MM.1S (cell line): ENCODE measurements at regions not wholly inside any gene's neighbourhood (a gene's known extent, or its start where the extent isn't known, plus 50 kb on each side); places are given as distances from the start of the nearest gene placed in this dataset.

ENCODE experiments used
- DNase-seq: peaks from one replicate; pipeline ENCODE4 v3.0.0-alpha.2; 2015
- H2AFZ ChIP-seq: fragments of 300-600 bp; sonication (generic); 2 replicates; pipeline ENCODE4 v1.6.0; 2016; ENCODE audit warnings: antibody characterized with exemption, low read length
- H3F3A ChIP-seq: fragments of 300-600 bp; sonication (generic); 2 replicates; pipeline ENCODE4 v1.6.1; 2016; ENCODE audit warnings: mild to moderate bottlenecking, antibody characterized with exemption, low read length, moderate library complexity, mixed read lengths; ENCODE audit not compliant: insufficient read depth
- H3K27ac ChIP-seq: fragments of 300-600 bp; sonication (generic); 2 replicates; pipeline ENCODE4 v1.5.1; 2016; ENCODE audit warnings: mild to moderate bottlenecking, low read length
- H3K27me3 ChIP-seq: fragments of 300-600 bp; sonication (generic); replicated peaks from 2 replicates; pipeline ENCODE4 v1.6.0; 2016; ENCODE audit warnings: low read length; ENCODE audit not compliant: insufficient read depth
- H3K36me3 ChIP-seq: fragments of 300-600 bp; sonication (generic); replicated peaks from 2 replicates; pipeline ENCODE4 v1.6.1; 2016; ENCODE audit warnings: mild to moderate bottlenecking, low read length, mixed read lengths; ENCODE audit not compliant: insufficient read depth
- H3K4me1 ChIP-seq: fragments of 300-600 bp; sonication (generic); 2 replicates; pipeline ENCODE4 v1.6.1; 2016; ENCODE audit warnings: low read length, mixed read lengths
- H3K4me2 ChIP-seq: fragments of 300-600 bp; sonication (generic); 2 replicates; pipeline ENCODE4 v1.6.0; 2016; ENCODE audit warnings: low read depth, low read length
- H3K4me3 ChIP-seq: fragments of 300-600 bp; sonication (generic); 2 replicates; pipeline ENCODE4 v1.5.1; 2016; ENCODE audit warnings: low read length, mixed read lengths
- H3K79me2 ChIP-seq: fragments of 300-600 bp; sonication (generic); 2 replicates; pipeline ENCODE4 v1.6.1; 2016; ENCODE audit warnings: mixed run types, low read length, mixed read lengths
- H3K9ac ChIP-seq: fragments of 300-600 bp; sonication (generic); 2 replicates; pipeline ENCODE4 v1.6.1; 2016; ENCODE audit warnings: low read length, mixed read lengths
- H3K9me2 ChIP-seq: fragments of 300-600 bp; sonication (generic); replicated peaks from 2 replicates; pipeline ENCODE4 v1.6.1; 2016; ENCODE audit warnings: mild to moderate bottlenecking, low read length, mixed read lengths; ENCODE audit not compliant: insufficient read depth
- H3K9me3 ChIP-seq: fragments of 300-600 bp; sonication (generic); replicated peaks from 2 replicates; pipeline ENCODE4 v1.6.1; 2016; ENCODE audit warnings: mild to moderate bottlenecking, low read length, mixed read lengths; ENCODE audit not compliant: insufficient read depth
- H4K20me1 ChIP-seq: fragments of 300-600 bp; sonication (generic); 2 replicates; pipeline ENCODE4 v1.6.1; 2016; ENCODE audit warnings: mild to moderate bottlenecking, low read length, moderate library complexity, mixed read lengths; ENCODE audit not compliant: insufficient read depth
- EZH2 ChIP-seq: fragments of 300-600 bp; sonication (generic); optimal IDR thresholded peaks from 2 replicates; pipeline ENCODE3; 2017; ENCODE audit warnings: low read depth, mild to moderate bottlenecking, antibody characterized with exemption, low read length, mixed read lengths
- EZH2phosphoT487 ChIP-seq: fragments of 300-600 bp; sonication (generic); IDR thresholded peaks from 2 replicates; pipeline ENCODE4 v1.6.1; 2018; ENCODE audit warnings: antibody characterized with exemption, low read length
- TF ChIP-seq, protein P1 (sequence below): fragments of 300-600 bp; sonication (generic); IDR thresholded peaks from 2 replicates; pipeline ENCODE4 v1.5.1; 2016; ENCODE audit warnings: antibody characterized with exemption, low read length, mixed read lengths

DNA sequence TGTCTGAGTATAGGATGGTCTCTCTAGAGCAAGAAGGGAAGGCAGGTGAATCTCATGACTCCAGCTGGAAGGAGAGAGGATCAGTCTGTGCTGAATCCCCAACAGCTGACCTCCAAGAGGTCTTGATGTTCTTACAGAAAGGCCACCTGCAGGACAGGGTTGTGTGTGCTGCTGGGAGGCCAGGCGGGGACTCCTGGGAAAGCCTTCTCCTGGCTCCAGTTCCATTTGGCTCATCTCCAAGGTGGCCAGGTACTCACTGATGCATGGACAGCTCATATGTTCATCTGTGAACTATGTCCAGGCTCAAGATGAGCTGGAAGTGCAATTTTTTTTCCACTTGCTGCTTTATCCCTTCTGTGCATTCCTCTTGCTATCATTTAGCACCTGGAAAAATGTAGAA is 730.2 kb upstream of the RBFOX1 start:
- no peak overlapping the region for H3K27ac ChIP-seq
- no peaks in the 10 kb centered on the region for H3K79me2 ChIP-seq
- H3K27me3 ChIP-seq: no peaks in the 10 kb centered on the region
- no peaks in the 10 kb centered on the region for H3F3A ChIP-seq
- H3K4me3 ChIP-seq: no peak overlapping the region
- H3K9me2 ChIP-seq: no peaks in the 10 kb centered on the region
- no peak overlapping the region for H3K4me2 ChIP-seq
- no peaks in the 10 kb centered on the region for H3K36me3 ChIP-seq
- no peak overlapping the region for H3K9ac ChIP-seq
- no peak for DNase-seq
- H3K9me3 ChIP-seq: no peaks in the 10 kb centered on the region
- H2AFZ ChIP-seq: no peak overlapping the region
- TF ChIP-seq EZH2 (no peak), EZH2phosphoT487 (no peak)
- TF ChIP-seq, protein P1, sequence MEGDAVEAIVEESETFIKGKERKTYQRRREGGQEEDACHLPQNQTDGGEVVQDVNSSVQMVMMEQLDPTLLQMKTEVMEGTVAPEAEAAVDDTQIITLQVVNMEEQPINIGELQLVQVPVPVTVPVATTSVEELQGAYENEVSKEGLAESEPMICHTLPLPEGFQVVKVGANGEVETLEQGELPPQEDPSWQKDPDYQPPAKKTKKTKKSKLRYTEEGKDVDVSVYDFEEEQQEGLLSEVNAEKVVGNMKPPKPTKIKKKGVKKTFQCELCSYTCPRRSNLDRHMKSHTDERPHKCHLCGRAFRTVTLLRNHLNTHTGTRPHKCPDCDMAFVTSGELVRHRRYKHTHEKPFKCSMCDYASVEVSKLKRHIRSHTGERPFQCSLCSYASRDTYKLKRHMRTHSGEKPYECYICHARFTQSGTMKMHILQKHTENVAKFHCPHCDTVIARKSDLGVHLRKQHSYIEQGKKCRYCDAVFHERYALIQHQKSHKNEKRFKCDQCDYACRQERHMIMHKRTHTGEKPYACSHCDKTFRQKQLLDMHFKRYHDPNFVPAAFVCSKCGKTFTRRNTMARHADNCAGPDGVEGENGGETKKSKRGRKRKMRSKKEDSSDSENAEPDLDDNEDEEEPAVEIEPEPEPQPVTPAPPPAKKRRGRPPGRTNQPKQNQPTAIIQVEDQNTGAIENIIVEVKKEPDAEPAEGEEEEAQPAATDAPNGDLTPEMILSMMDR: no peak
- H3K4me1 ChIP-seq: no peaks in the 10 kb centered on the region
- no peaks in the 10 kb centered on the region for H4K20me1 ChIP-seq

DNA sequence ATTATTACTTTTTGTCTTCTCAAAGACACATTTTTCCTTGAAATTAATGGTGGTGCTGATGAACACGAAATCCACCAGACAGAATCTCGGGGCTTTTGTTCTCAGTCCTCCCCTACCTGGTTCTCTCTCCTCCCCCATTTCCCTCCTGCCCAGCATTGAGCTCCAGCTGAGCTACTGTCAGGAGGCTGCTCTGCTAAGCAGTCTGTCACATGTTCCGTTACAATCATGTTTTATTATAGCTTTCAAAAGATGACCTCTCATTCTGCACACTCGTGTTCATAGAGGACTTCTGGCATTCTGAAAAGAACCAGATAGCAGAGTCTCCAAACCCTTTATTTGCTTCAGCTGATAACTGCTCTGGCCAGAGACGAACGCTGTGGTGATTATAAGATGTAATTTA is 732.5 kb upstream of the RBFOX1 start:
- H2AFZ ChIP-seq: no peak overlapping the region
- no peaks in the 10 kb centered on the region for H3K9me2 ChIP-seq
- no peaks in the 10 kb centered on the region for H4K20me1 ChIP-seq
- H3K4me3 ChIP-seq: no peak overlapping the region
- H3K4me1 ChIP-seq: no peaks in the 10 kb centered on the region
- TF ChIP-seq, protein P1: no peak
- TF ChIP-seq EZH2 (no peak), EZH2phosphoT487 (no peak)
- no peaks in the 10 kb centered on the region for H3K9me3 ChIP-seq
- H3K36me3 ChIP-seq: no peaks in the 10 kb centered on the region
- H3K4me2 ChIP-seq: no peak overlapping the region
- H3K79me2 ChIP-seq: no peaks in the 10 kb centered on the region
- no peak for DNase-seq
- no peak overlapping the region for H3K27ac ChIP-seq
- no peak overlapping the region for H3K9ac ChIP-seq
- no peaks in the 10 kb centered on the region for H3F3A ChIP-seq
- H3K27me3 ChIP-seq: no peaks in the 10 kb centered on the region

DNA sequence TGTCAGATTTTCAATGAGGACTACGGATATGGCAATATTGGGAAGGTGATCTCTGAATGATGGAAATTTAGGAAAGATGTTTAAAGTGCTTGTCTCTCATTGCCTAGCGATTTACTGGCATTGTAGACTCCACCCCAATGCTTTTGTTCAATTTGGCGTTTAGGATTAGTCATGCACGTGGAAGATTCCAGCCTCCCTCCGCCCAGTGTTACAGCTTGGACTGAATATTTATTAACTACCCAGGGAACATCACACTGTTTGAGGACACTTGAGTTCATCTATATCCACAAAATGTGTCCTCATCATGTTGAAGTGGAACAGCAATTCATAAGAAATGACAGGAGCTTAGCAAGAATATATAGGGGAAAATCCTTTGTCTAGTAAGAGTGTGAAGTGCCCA is 738.8 kb upstream of the RBFOX1 start:
- H3K9me3 ChIP-seq: no peaks in the 10 kb centered on the region
- no peaks in the 10 kb centered on the region for H3K27me3 ChIP-seq
- no peak overlapping the region for H3K4me2 ChIP-seq
- no peak overlapping the region for H3K4me3 ChIP-seq
- H3F3A ChIP-seq: no peaks in the 10 kb centered on the region
- H3K9me2 ChIP-seq: no peaks in the 10 kb centered on the region
- H3K36me3 ChIP-seq: no peaks in the 10 kb centered on the region
- H2AFZ ChIP-seq: no peak overlapping the region
- H4K20me1 ChIP-seq: no peaks in the 10 kb centered on the region
- no peaks in the 10 kb centered on the region for H3K79me2 ChIP-seq
- H3K27ac ChIP-seq: no peak overlapping the region
- TF ChIP-seq EZH2 (no peak), EZH2phosphoT487 (no peak)
- TF ChIP-seq, protein P1: no peak
- no peak overlapping the region for H3K9ac ChIP-seq
- DNase-seq: no peak
- no peaks in the 10 kb centered on the region for H3K4me1 ChIP-seq
